ENCODE measurements at regions not wholly inside any gene's neighbourhood (a gene's known extent, or its start where the extent isn't known, plus 50 kb on each side); places are given as distances from the start of the nearest gene placed in this dataset.

DNA sequence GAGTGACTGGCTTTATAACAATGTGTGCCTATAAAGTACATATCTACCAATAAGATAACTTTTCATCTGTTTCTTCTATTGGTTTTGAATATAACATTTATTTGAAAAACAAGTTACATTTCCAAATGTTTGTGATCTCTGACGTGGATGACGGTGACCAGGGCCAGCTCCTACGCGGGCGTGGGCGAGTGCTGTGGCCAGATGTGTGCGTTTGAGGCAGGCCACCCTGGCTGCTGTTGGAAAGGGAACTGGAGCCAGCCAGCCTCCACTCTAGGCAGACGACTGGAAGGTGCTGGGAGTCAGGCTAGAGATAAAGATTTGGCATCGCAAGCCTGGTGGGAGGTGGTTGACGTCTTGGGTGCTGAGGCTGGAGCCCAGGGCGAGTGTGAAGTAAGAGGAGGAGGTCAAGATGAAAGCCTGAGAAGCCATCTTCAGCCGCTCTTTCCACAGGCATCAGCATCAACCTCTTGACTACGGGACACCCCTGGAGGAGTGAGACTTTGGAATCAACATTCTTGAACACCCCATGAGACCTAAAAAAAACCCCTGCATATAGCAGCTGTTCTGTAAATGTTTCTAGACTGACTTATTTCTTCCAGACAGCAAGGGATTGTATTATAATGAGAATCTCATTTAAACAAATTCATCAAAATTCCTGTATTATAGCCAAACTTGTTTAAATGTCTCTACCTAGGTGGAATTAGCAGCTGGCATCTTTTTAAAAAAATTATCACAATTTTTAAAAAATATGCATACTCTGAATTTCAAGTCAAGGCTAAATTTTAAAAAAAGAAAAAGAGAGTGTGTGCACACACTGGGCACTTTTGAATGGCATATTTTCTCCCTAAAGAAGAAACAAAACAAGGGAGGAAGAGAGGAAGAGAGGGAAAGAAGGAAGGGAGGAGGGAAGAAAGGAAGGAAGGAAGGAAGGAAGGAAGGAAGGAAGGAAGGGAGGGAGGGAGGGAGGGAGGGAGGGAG lies 112.5 kb upstream of the SLC44A3 start:
- no peak for DNase-seq

DNA sequence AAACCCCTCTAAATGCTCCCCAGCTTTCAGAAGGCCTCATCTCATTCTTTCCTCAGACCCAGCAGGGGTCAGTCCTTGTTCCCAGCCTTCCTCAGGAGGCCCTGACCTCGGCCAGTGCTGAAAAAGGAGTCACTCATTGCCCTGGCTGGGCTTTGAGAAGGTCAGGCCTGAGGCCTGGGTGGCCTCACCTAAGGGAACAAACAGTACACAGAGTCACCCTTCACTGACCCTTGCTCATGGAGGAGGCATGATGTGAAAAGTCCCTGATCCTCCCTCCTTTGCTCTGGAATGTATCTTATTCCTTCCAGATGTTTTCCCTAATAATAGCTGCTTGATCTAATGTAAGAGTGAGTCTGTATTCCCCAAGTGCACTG lies 117.7 kb upstream of the SLC44A3 start:
- no peak for DNase-seq

DNA sequence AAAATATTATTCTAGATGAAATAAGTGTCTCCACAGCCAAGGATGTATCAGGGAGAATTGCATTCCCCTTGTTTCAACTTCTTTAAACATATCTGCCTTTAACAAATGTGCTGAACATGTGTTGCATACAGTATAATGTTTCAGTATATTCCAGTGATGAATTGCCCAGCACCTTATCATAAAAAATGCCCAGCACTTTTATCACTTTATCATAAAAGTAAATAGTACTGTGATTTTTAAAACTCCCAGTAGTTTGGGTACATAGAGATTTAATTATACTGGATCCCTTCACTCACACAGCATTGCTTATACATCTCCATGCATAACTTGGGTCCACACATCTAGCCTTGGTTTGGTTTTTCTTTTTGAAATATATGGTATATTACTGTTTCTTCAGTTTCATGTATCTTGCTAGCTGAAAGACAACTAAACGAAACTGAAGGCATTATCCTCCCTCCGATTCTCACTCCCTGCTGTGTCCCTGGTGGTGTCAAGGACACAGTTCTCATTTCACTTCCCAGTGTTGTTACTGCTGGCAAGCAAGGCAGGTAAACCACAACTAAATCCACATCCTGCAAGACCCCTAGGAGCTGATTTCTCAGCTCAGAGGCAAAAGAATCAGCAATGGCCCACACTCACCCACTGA lies 118.2 kb upstream of the SLC44A3 start:
- no peak for DNase-seq

DNA sequence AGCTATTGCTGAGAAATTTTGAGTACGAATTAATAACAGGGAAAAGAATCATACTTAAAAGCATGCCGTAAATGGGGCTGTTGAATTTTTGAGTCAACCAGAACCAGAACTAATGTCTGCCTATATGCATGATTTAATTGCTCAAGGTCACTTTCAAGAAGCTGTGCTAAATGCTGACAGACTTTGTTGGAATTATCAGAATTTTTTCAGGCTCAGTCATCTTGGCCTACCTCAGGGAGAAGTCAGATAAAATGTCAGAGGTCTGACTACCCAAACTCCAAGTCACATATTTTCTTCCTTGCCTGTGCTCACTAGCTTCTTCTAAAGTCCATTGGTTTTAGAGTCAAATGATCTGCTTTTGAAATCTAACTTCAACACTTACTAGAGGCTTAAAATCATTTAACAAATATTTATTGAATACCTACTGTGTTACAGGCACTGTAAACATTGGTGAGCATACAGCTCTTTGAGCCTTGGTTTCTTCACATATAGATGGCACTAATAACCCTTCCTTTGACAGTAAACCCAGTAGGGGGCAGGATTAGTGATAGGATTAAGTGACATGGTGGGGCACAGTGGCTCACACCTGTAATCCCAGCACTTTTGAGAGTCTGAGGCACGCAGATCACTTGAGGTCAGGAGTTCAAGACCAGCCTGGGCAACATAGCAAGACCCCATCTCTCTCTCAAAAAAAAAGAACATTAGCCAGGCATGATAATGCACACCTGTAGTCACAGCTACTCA lies 121.2 kb upstream of the SLC44A3 start:
- no peak for DNase-seq

GRCh38 chr1:94698356-94698755 lies 121.8 kb upstream of the SLC44A3 start:
- no peak for DNase-seq

GRCh38 chr1:94697839-94698238 lies 122.3 kb upstream of the SLC44A3 start:
- no peak for DNase-seq

DNA sequence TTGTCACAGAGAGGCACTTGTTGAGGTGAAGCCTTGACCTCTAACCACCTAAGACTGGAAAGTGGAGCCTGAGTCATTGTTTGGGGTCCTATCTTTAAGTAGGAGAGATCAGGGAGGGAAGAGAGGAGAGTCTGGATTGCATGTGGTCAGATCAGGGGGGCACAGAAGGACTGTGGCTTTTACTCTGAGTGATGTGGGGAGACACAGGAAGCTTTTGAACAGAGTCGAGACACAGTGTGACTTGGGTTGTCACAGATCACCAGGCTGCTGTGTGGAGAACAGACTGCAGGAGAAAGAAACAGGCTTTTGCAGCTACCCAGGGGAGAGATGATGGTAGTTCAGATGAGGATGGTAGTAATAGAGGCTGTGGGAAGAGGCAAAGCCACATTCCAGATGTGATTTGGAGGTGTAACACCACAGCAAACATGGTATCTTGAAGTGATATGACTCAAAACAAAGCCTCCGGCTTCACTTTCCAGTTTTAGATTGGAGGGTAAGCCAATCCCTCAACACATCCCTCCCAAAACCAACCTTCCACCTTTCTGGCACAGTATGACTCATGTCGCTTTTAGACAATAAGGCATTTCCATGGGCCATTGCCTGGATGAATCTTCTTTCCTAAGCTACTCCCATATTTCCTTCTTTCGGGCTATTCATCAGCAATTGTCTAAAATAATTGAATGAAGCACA lies 125.8 kb upstream of the SLC44A3 start:
- no peak for DNase-seq

DNA sequence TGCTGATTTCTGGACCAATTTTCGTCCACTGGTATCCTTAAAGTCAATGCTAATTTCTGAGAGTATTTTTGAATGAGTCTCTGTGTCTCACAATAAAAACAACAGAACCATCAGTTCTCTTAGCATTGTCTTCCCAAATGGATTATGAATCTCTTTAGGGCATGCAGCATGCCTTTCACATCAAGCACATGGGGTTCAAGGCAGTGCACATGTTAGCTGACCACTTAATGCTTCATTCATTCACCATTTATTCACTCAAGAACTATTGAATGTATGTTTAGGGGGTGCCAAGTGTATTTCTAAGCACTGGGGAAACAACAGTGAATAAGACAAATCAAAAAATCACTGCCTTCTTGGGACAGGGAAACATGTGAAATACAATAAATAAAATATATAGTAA lies 126.7 kb upstream of the SLC44A3 start:
- DNase-seq = no peak

DNA sequence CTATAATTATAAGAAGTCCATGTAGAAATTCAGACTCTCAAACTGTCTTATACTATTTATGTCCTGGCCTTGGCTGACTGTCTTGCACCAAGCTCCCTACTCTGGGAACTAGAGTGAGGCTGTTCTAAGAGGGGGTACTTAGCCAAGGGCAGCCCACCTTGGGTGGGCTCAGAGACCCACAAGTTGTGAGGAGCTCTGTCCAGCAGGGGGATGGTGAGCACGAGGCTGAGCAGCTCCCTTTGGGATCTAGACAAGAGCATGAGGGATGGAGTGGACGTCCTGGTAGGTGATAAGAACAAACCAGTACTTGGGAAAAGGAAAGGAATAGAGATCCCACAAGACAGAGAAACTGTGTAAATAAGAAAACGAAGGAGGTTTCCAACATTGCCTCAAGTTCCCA lies 127.1 kb upstream of the SLC44A3 start:
- no peak for DNase-seq

DNA sequence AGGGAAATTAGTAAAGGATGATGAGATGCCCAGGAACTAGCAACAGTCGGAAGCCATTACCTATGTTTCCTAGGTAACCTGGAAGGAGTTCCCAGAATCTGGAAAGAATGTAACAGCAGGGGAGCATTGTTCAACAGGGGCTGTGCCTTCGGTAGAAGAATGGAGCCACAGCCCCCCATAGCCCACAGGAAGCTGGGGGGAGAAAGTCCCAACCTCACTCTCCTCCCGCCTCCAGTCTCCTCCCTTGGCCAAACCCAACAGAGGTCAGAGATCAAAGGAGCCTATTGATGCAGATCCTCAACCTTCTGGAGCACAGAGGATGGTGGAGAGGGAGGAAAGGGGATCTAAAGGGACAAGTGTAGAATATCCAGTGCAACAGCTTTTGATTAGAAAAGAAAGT lies 131.5 kb upstream of the SLC44A3 start:
- DNase-seq = no peak

DNA sequence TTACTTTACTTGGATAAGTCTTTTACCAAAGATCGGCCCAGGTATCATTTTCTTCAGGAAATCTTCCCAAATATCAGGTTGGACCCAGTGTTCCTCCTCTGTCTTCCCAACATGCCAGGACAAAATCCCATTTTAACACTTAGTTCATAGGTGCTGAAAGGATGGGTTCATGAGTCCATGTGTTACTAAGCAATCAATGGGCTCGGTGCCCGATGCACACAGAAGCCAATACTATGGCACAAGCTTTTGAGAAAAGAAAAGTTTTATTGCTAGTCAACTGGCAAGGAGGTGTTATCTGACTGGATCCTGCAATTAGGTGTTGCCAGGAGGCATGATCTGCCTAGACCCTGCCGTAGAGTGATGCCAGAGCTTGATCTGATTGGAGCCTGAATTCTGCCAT lies 133.3 kb upstream of the SLC44A3 start:
- no peak for DNase-seq

DNA sequence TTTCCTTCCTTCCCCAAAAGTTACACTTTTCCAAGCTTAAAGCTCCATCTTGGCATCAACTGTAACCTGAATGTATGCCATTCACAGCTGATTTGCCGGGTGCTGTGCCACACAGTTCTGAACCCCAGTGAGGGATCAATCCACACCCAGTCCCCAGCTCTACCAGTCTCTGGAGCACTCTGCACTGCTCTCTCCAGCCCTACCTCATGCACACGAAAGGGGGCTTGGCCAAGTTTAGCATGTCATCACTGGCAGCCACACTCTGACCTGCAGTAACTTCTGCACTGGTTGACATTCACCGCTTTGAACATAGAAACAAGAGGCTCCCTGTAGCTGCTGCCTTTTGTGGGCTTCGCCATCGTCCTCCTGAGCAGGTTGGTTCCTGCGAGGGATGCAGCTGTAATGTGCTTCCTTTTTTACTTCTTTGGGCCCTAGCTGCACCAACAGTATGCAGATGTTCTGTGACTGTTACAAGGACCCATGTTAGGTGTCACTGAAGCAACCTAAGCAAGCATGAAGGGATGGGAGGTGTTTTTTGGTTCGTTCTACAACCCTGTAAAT lies 135.4 kb upstream of the SLC44A3 start:
- no peak for DNase-seq

DNA sequence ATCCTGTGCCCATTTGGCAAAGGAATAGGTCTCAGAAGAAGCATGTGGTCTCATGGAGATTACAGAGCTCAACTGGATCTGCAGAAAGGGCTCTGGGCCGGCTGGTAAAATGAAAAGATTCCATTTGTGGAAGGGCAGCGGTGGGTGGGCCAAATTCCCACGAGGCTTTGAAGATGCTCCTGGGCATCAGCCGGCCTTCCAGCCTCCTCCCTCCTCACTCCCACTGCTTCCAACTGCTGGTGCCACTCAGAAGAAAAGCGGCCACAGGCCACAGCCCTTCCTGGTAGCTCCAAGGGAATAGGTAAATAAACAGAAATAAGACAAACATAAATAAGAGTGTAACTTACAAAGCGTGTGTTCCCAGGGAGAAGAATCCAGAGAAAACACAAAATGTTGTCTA lies 136.3 kb upstream of the SLC44A3 start:
- DNase-seq = no peak

GRCh38 chr1:94680039-94680377 lies 138.4 kb upstream of the F3 start:
- DNase-seq = no peak

- DNase-seq = no peak
Observed at GRCh38 chr1:94679332-94680038, 137.9 kb upstream of the F3 start.

- no peak for DNase-seq
Observed at GRCh38 chr1:94678202-94678848, 136.8 kb upstream of the F3 start.

DNA sequence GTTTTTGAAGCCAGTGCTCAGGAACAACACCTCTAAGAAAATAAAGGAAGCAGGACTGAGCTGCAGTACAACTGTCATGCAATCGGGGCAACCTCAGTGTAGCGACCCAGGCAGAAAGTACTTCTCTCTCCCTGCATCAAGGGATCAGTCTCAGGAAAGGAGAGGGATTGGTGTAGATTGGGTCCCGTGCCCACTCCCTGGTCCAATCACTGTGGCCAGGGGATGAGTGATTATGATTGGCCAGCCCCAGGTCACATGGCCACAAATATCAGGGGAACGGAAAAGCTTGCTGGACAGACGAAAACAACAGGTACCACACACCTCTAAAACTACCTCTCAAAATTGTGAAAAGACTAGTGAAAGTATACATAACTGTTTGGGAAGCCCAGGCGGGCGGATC lies 136.2 kb upstream of the F3 start:
- DNase-seq = no peak

GRCh38 chr1:94677087-94677486 lies 135.5 kb upstream of the F3 start:
- no peak for DNase-seq

GRCh38 chr1:94676686-94677085 lies 135.1 kb upstream of the F3 start:
- no peak for DNase-seq

GRCh38 chr1:94675373-94675772 lies 133.8 kb upstream of the F3 start:
- no peak for DNase-seq

DNA sequence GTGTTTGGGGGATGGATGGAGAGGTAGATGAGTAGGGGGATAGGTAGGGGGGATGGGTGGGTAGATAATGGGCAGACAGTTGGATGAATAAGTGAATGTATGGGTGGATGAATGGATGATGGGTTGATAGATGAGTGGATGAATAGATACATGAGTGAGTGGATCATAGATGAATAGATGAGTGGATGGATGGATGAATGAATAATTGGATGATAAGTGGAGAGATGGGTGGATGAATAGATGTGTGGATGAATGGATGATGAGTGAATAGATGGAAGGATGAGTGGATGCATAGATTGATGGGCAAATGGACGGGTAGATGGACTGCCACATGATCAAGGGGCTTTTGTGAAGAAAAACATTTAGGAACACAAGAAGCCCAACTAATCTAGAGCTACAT lies 133.3 kb upstream of the F3 start:
- no peak for DNase-seq

GRCh38 chr1:94672934-94673333 lies 131.4 kb upstream of the F3 start:
- DNase-seq = no peak
